ENCODE measurements at regions not wholly inside any gene's neighbourhood (a gene's known extent, or its start where the extent isn't known, plus 50 kb on each side); places are given as distances from the start of the nearest gene placed in this dataset.

DNA sequence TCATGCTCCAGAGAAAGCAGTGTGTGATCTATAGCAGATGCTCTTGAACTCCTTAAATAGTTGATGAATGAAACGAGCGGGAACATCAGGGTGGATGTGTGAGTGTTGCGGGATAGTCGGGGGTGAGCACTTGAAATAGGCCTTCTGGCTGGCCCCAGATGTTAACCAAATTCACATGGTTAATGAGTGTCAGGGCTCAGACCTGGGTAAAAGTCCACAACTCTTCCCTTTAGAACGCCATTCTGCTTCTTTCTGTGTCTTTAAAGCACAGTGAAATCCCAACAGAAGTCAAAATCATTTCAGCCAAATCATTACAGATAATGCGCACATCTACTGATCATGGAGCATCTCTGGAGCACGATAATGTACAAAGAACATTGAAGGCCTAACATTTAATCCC, 249.4 kb upstream of the BOD1L1 start:
- H3K4me3 Mint-ChIP-seq, result no peak overlapping the region
- TF ChIP-seq, protein P1, sequence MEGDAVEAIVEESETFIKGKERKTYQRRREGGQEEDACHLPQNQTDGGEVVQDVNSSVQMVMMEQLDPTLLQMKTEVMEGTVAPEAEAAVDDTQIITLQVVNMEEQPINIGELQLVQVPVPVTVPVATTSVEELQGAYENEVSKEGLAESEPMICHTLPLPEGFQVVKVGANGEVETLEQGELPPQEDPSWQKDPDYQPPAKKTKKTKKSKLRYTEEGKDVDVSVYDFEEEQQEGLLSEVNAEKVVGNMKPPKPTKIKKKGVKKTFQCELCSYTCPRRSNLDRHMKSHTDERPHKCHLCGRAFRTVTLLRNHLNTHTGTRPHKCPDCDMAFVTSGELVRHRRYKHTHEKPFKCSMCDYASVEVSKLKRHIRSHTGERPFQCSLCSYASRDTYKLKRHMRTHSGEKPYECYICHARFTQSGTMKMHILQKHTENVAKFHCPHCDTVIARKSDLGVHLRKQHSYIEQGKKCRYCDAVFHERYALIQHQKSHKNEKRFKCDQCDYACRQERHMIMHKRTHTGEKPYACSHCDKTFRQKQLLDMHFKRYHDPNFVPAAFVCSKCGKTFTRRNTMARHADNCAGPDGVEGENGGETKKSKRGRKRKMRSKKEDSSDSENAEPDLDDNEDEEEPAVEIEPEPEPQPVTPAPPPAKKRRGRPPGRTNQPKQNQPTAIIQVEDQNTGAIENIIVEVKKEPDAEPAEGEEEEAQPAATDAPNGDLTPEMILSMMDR (IDR thresholded peaks at IDR 0.05), result no peak
- H3K36me3 Mint-ChIP-seq (ENCODE audit: low read depth), result no peaks in the 10 kb centered on the region
- H3K27ac Mint-ChIP-seq, result no peak overlapping the region
- no peaks in the 10 kb centered on the region for H3K9me3 Mint-ChIP-seq
- H3K27me3 Mint-ChIP-seq (ENCODE audit: low read depth, poor library complexity), result peaks cover 3% of the 10 kb centered on the region
- no peaks in the 10 kb centered on the region for H3K4me1 Mint-ChIP-seq
- DNase-seq, result no peak

DNA sequence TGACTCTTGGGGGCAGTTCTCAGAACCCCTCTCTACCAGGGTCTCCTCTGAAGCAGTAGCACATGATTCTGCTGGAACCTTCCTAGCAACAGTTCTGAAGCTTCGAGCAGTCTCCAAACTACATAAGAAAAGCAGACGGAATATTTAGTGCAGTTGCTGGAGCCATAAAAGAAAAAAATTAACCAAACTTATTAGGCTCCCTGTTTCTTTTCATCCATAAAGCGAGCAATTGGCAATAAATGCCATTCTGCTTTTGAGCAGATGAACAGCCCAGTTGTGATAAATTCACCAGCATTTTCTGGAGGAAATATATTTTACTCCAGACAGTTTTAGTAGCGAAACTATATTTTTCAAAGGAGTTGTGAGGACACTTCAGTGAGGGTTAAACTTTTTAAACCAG, 250.1 kb upstream of the BOD1L1 start:
- no peaks in the 10 kb centered on the region for H3K4me1 Mint-ChIP-seq
- no peak for DNase-seq
- no peaks in the 10 kb centered on the region for H3K36me3 Mint-ChIP-seq (ENCODE audit: low read depth)
- TF ChIP-seq, protein P1 (IDR thresholded peaks at IDR 0.05), result no peak
- H3K27ac Mint-ChIP-seq, result no peak overlapping the region
- no peak overlapping the region for H3K4me3 Mint-ChIP-seq
- H3K27me3 Mint-ChIP-seq (ENCODE audit: low read depth, poor library complexity), result peaks cover 3% of the 10 kb centered on the region
- no peaks in the 10 kb centered on the region for H3K9me3 Mint-ChIP-seq

DNA sequence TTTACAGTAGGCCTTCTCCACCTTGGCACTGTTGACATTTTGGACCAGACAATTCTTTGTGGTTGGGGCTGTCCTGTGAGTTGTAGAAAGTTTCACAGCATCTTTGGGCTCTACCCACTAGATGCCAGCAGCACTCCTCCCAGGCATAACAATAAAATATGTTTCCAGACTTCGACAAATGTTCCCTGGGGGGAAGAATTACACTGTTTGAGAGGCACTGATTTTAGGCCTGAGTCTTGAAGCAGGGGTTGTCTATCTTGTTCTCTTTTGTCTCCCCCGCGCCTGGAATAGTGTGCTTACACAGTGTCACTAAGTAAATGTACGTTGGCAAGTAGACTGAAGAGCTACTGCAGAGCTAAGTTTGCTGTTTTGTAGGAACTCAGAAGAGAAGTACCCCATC, 254.4 kb upstream of the BOD1L1 start:
- TF ChIP-seq, protein P1 (IDR thresholded peaks at IDR 0.05), result no peak
- H3K9me3 Mint-ChIP-seq, result no peaks in the 10 kb centered on the region
- no peak overlapping the region for H3K27ac Mint-ChIP-seq
- peaks cover 6% of the 10 kb centered on the region for H3K27me3 Mint-ChIP-seq (ENCODE audit: low read depth, poor library complexity)
- no peak for DNase-seq
- H3K4me3 Mint-ChIP-seq, result no peak overlapping the region
- no peaks in the 10 kb centered on the region for H3K4me1 Mint-ChIP-seq
- no peaks in the 10 kb centered on the region for H3K36me3 Mint-ChIP-seq (ENCODE audit: low read depth)

DNA sequence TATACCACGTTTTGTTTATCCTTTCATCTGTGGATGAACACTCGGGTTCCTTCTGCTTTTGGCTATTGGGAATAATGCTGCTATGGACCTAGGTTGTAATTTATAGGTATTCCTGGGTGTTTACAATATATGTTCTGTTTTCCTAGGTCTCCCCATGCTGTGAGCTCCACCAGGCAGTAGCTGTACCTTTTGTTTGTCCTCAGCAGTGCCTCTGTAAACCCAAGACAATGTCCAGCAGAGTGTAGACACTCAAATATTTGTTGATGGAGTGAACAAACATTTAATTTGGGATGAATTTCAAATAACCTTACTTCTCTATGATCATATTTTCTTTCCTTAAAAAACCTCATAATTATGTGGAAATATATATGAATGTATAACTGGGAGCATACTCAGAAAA, 259.5 kb upstream of the BOD1L1 start:
- H3K9me3 Mint-ChIP-seq, result no peaks in the 10 kb centered on the region
- no peak overlapping the region for H3K27ac Mint-ChIP-seq
- peaks cover 3% of the 10 kb centered on the region for H3K27me3 Mint-ChIP-seq (ENCODE audit: low read depth, poor library complexity)
- TF ChIP-seq, protein P1 (IDR thresholded peaks at IDR 0.05), result no peak
- no peak for DNase-seq
- no peaks in the 10 kb centered on the region for H3K4me1 Mint-ChIP-seq
- H3K36me3 Mint-ChIP-seq (ENCODE audit: low read depth), result no peaks in the 10 kb centered on the region
- no peak overlapping the region for H3K4me3 Mint-ChIP-seq

DNA sequence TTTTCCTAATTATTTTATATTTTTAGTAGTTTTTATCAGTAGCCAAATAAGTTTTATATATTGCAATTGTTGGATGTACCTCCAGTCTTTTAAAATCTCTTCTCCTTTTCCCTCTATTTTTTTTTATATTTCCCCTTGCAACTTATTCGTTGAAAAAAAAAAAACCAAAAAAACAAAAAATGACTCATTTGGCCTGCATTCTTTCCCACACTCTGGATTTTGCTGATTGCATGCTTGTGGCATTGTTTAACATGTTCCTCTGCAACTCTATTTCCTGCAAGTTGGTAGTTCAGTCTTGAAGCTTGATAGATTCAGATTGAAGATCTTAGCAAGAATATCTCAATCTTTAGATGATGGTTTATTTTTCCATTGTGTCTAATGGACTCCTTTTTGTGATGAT, 260.6 kb upstream of the BOD1L1 start:
- peaks cover 7% of the 10 kb centered on the region for H3K27me3 Mint-ChIP-seq (ENCODE audit: low read depth, poor library complexity)
- H3K9me3 Mint-ChIP-seq, result no peaks in the 10 kb centered on the region
- no peak for DNase-seq
- TF ChIP-seq, protein P1 (IDR thresholded peaks at IDR 0.05), result no peak
- H3K4me3 Mint-ChIP-seq, result no peak overlapping the region
- no peaks in the 10 kb centered on the region for H3K36me3 Mint-ChIP-seq (ENCODE audit: low read depth)
- no peaks in the 10 kb centered on the region for H3K4me1 Mint-ChIP-seq
- H3K27ac Mint-ChIP-seq, result no peak overlapping the region

DNA sequence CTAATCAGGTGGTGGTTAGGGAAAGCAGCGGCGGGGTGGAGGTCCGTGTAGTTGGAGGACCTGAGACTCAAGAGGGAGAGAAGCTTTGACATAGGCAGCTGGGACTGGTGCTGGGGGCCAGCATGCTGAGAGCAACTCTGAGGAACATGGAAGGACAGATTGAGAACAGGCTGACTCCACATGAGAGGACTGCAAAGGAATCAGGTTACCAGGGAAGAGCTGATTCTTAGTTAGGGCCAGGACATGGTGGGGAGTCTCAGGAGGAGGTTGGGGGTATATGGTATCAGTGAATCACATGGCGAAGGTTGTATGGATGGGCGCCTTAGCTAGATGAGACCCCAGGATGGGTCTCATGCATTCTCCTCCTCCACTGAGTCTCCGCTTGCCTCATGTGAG, 264.0 kb upstream of the BOD1L1 start:
- TF ChIP-seq, protein P1 (IDR thresholded peaks at IDR 0.05), result no peak
- H3K9me3 Mint-ChIP-seq, result no peaks in the 10 kb centered on the region

More for the DNA sequence above, 264.0 kb upstream of the BOD1L1 start:
- Mint-ChIP-seq H3K27me3 (ENCODE audit: low read depth, poor library complexity) (peaks cover 8% of the 10 kb centered on the region), H3K36me3 (ENCODE audit: low read depth) (no peaks in the 10 kb centered on the region), H3K27ac (no peak overlapping the region), H3K4me3 (no peak overlapping the region), H3K4me1 (no peaks in the 10 kb centered on the region)
- no peak for DNase-seq
